Pancreas (tissue), 10 donors: ENCODE measurements at regions not wholly inside any gene's neighbourhood (a gene's known extent, or its start where the extent isn't known, plus 50 kb on each side); places are given as distances from the start of the nearest gene placed in this dataset.

ENCODE experiments used
- ATAC-seq, 4 donors: fragments of 200-7000 bp; cut with Tn5 transposase; one replicate each; pipeline versions ENCODE4 v1.8.0 to v1.9.1; 2020; ENCODE audit warnings: mild to moderate bottlenecking in 4 of 4, moderate library complexity in 4 of 4
- DNase-seq, 6 donors: peaks; one replicate each; pipeline ENCODE4 v3.0.0-alpha.2; 2020
- FAIRE-seq: peaks from 2 replicates; lab custom pipeline; 2012; peaks lifted over from hg19 to GRCh38; lab: Jason Lieb, UNC
- H3K27ac ChIP-seq, 4 donors: fragments of 200-600 bp; sonication (generic); 1 replicate in 3 of 4; 2 replicates in 1 of 4; pipeline versions ENCODE4 v1.5.0 to v1.8.0; 2020
- H3K27me3 ChIP-seq, 4 donors: fragments of 200-600 bp; one replicate each; pipeline ENCODE4 v1.8.0; 2021
- H3K36me3 ChIP-seq, 3 donors: fragments of 200-600 bp; sonication (generic) in 1 of 3; one replicate each; pipeline versions ENCODE4 v1.5.0 to v1.8.0; 2020 to 2021
- H3K4me1 ChIP-seq, 3 donors: fragments of 200-600 bp; one replicate each; pipeline ENCODE4 v1.8.0; 2021
- H3K4me3 ChIP-seq, 4 donors: fragments of 200-600 bp; sonication (generic) in 2 of 4; one replicate each; pipeline versions ENCODE4 v1.5.0 to v1.8.0; 2020 to 2021
- H3K9me3 ChIP-seq, 4 donors: fragments of 200-600 bp; one replicate each; pipeline ENCODE4 v1.8.0; 2021
- CTCF ChIP-seq, 4 donors: fragments of 200-600 bp; sonication (generic) in 3 of 4; IDR thresholded peaks; one replicate each; pipeline versions ENCODE4 v1.5.0 to v1.8.0; 2021; ENCODE audit warnings: antibody characterized with exemption in 4 of 4
- WGBS, 2 donors: extraction: QIAGEN DNeasy Blood & Tissue Kit; methylation state at CpG; one replicate each; pipeline ENCODE4 v1.1.7; 2013; 5-methylcytosine and 5-hydroxymethylcytosine counted together
- intact Hi-C, 3 donors: fragments of 100-400 bp; cut with DNase I; formaldehyde crosslinking; loops; one replicate each; pipeline versions ENCODE4 v1.11.1 to v1.14.2; 2022
- donor health status: healthy with polysubstance abuse.
- donor health status: DM: no; HTN: no; CAD: no; lungs with moderate emphysema.
- donor health status: DM: no; HTN: no; CAD: no.
- donor health status: control.
- donor health status: control.
- donor health status: Bipolar disorder and iron deficiency.
- donor health status: DM: yes; HTN: yes; CAD: no.
- donor health status: DM: no; HTN: no; CAD: no.
- donor health status: DM: no; HTN: no; CAD: no.
- donor health status: DM: yes; HTN: yes; CAD: no.

- Histone ChIP-seq H3K4me1 (peaks cover 4 to 16% (median 12%) of the 10 kb centered on the region in 3 donors), H3K36me3 (no peaks in the 10 kb centered on the region), H3K4me3 (no peak overlapping the region), H3K27ac (peak overlapping the region in 1 of 4 donors; percentile 25), H3K27me3 (no peaks in the 10 kb centered on the region), H3K9me3 (no peaks in the 10 kb centered on the region)
- peak in 3 of 4 donors; percentile 57 to 81 (median 68) for ATAC-seq
- 72 to 74% methylated on average over 10 of the region's 10 CpGs for WGBS, 2 donors
- intact Hi-C loops = no loop called here
- FAIRE-seq = no peak
- DNase-seq = no peak
- no peak for TF ChIP-seq CTCF (IDR thresholded peaks at IDR 0.05)
Observed at GRCh38 chr10:21135023-21135931, 238.2 kb upstream of the NEBL start.

GRCh38 chr10:21134645-21135022, 237.5 kb upstream of the NEBL start:
- Histone ChIP-seq H3K4me3 (no peak overlapping the region), H3K27me3 (no peaks in the 10 kb centered on the region), H3K27ac (peak overlapping the region in 1 of 4 donors; percentile 25), H3K4me1 (peaks cover 4 to 16% (median 12%) of the 10 kb centered on the region in 3 donors), H3K36me3 (no peaks in the 10 kb centered on the region), H3K9me3 (no peaks in the 10 kb centered on the region)
- intact Hi-C loops = no loop called here
- FAIRE-seq (no peak), ATAC-seq (no peak), DNase-seq (no peak)
- WGBS, 2 donors = 86 to 90% methylated on average over 7 of the region's 7 CpGs
- no peak for TF ChIP-seq CTCF (IDR thresholded peaks at IDR 0.05)

GRCh38 chr10:21130683-21131442, 233.8 kb upstream of the NEBL start:
- DNase-seq (no peak), ATAC-seq (peak in 3 of 4 donors; percentile 35 to 53 (median 40)), FAIRE-seq (no peak)
- 78 to 93% methylated on average over 3 of the region's 3 CpGs for WGBS, 2 donors
- TF ChIP-seq CTCF (IDR thresholded peaks at IDR 0.05) = no peak
- Histone ChIP-seq H3K4me3 (no peak overlapping the region), H3K9me3 (no peaks in the 10 kb centered on the region), H3K27ac (no peak overlapping the region), H3K36me3 (no peaks in the 10 kb centered on the region), H3K27me3 (no peaks in the 10 kb centered on the region), H3K4me1 (peaks cover 4 to 16% (median 12%) of the 10 kb centered on the region in 3 donors)
- intact Hi-C loops = no loop called here

- FAIRE-seq = no peak
Observed at GRCh38 chr10:21130108-21130507, 233.0 kb upstream of the NEBL start.

More at GRCh38 chr10:21130108-21130507, 233.0 kb upstream of the NEBL start:
- no peaks in the 10 kb centered on the region for H3K36me3 ChIP-seq
- no peaks in the 10 kb centered on the region for H3K27me3 ChIP-seq
- intact Hi-C loops = no loop called here
- H3K9me3 ChIP-seq = no peaks in the 10 kb centered on the region
- H3K4me1 ChIP-seq = peaks cover 4 to 14% (median 12%) of the 10 kb centered on the region in 3 donors
- ATAC-seq = no peak
- H3K4me3 ChIP-seq = no peak overlapping the region
- H3K27ac ChIP-seq = no peak overlapping the region
- no peak for DNase-seq
- no peak for TF ChIP-seq CTCF (IDR thresholded peaks at IDR 0.05)
